GM18951 (cell line): ENCODE measurements at regions not wholly inside any gene's neighbourhood (a gene's known extent, or its start where the extent isn't known, plus 50 kb on each side); places are given as distances from the start of the nearest gene placed in this dataset.
"Not testable (repeated sequence)": the region's sequence is repeated elsewhere in the genome, so short reads cannot be mapped to it uniquely, and the experiment has no call there.

ENCODE experiments used
- POLR2A ChIP-seq: IDR thresholded peaks from 4 replicates; pipeline ENCODE4 v1.6.1; 2011; ENCODE audit warnings: mild to moderate bottlenecking; ENCODE audit not compliant: insufficient read length, insufficient read depth; ENCODE audit errors: extremely low read depth
- in situ Hi-C: fragments of 300-500 bp; cut with MboI; formaldehyde crosslinking; loops from one replicate; pipeline ENCODE4 v1.12.0; 2022; ENCODE audit warnings: low sequenced_read_pairs, mixed read lengths, inconsistent platforms; ENCODE audit not compliant: unreplicated experiment

- in situ Hi-C loops = no loop called here
Measured at GRCh38 chr5:42962124-42962523, 78.0 kb downstream of the ANXA2R start.

GRCh38 chr5:42960506-42960905 is 79.6 kb downstream of the ANXA2R start:
- in situ Hi-C loops = no loop called here
- no peak for TF ChIP-seq POLR2A

More at GRCh38 chr5:42962124-42962523, 78.0 kb downstream of the ANXA2R start:
- no peak for TF ChIP-seq POLR2A

GRCh38 chr5:42956551-42956950 is 83.6 kb downstream of the ANXA2R start:
- in situ Hi-C loops = no loop called here
- TF ChIP-seq POLR2A = no peak

DNA sequence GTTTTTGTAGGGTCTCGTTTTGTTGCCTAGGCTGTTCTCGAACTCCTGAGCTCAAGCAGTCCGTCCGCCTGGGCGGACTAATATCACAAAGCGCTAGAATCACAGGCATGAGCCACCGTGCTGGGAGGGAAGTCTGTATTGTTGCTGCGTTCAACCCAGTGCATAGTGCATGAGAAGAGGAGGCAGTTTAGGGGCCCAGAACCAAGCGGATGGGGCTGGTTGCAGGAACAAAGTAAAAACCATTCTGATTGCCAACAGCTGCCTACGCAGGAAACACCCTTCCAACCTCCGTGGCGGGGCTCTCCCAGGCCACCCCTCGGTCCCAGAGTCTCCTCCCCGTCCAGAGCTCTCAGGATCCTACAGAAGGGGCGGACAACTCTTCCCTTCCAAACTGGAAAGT is 87.1 kb downstream of the ANXA2R start:
- TF ChIP-seq POLR2A = no peak
- in situ Hi-C loops = no loop called here

GRCh38 chr5:42952578-42952974 is 87.5 kb downstream of the ANXA2R start:
- no peak for TF ChIP-seq POLR2A
- in situ Hi-C loops = no loop called here

DNA sequence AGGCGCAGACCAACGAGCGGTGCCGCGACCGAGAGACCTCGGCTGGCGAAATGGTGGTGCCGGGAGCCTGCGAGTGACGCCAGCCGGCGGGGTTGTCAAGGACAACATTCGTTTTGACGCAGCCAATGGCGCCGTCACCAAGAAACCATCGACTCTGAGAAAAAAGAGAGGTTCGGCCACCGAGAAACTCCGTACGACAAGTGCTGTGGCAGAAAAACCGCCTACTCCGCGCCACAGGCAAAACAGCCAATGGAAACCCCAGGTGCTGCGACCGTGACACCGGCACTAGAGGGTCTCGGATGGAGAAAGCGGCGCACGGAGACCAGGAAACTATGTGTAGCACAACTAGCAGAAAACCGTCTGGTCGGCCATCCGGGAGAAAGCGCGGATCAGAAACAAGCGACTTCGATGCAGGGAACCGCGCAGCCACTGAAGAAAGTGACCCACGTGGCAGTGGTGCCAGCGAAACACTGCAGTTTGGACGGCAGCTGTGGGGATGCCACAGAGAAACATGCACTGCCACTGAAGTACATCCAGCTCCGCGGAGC is 88.8 kb downstream of the ANXA2R start:
- peak; percentile 20 for TF ChIP-seq POLR2A
- in situ Hi-C loops = no loop called here

DNA sequence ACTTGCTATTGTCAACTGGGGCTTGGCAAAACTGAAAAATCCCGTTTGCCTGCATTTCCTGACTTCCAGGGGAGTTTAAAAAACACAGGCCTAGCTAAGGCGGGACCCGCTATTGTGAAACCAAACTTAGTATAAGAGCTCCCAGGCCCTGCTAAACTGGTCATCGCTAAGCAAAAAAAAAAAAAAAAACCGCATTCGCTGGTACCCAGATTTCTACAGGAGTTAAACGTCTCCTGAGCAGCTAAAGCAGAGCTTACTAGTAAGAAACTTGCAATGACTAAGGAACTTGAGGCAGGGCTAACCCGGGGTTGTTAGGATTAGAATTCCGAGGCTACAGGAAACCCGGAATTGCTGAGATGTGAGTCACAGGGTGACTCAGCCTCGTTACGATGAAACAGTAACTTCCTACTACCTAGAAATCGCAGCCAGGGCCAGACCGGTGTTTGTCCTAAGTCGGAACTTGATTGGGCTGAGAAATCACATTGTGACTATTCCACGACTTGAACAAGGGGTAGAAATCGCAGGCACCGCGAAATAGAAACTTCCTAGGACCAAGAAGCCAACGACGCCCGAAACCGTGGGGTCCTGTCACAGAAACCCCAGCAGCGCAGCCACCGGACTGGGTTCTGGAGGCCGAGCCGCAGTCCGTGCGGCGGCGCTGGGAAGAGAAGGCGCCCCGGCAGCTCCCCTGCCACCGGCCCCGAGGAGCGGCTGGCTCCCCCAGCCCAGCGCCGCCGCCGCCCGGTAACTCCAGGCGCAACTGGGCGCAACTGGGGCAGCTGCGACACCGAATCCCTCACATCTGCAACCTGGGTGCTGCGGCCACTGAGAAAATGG is 89.4 kb downstream of the ANXA2R start:
- in situ Hi-C loops = no loop called here
- peak; percentile 46 for TF ChIP-seq POLR2A

DNA sequence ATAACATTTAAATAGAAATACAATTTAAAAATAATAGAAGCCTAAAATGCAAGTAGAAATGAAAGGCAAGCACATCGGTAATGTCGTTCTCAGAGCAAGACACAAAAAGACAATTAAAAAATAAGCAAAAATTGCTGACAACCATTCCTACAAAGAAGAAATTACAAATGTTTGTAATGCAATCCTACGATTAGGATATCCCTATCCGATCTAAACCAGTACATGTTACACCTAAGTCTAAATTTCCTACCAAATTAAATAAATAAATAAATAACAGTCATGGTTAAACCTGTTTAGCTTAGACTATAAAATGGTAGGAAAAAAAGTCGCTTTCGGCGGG is 90.0 kb downstream of the ANXA2R start:
- no peak for TF ChIP-seq POLR2A
- in situ Hi-C loops = no loop called here

DNA sequence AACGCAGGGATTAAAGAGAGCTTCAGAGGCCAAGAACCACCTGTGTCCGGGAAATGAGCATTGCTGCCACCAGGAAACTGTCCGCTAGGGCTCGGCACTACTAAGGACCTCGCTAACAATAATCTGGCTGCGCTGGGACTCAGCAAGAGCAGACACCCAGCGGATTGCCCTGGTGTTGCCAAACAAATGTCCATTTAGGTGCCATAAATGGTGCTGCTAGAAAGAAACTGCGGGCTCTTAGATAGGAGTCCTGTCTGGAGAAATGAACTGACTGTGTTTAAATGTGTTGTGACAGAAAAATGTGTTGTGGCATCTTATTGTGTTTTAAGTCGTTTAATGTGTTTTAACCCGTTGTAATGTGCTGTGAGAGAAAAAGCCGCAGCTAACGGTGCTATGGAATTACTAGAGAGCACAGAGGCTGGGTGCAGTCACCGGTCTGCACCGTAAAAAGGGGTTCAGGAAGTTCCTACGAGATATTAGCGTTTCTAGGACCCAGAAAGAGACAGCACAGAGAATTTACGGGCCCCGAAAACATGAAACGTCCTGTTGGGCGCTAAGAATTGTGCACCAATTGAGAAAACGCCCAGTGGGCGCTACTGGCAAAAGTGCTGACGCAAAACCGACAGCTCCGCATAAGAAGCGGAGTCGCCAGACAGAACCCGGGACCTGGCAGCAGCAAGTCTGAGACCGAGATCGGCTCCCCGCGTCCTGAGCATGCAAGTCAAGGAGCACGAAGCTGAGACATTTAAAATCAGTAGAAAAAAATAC is 90.6 kb downstream of the ANXA2R start:
- TF ChIP-seq POLR2A = peak; percentile 1
- in situ Hi-C loops = no loop called here

- TF ChIP-seq POLR2A = peak; percentile 7
- in situ Hi-C loops = no loop called here
Measured at GRCh38 chr5:42948961-42949347, 91.2 kb downstream of the ANXA2R start.

DNA sequence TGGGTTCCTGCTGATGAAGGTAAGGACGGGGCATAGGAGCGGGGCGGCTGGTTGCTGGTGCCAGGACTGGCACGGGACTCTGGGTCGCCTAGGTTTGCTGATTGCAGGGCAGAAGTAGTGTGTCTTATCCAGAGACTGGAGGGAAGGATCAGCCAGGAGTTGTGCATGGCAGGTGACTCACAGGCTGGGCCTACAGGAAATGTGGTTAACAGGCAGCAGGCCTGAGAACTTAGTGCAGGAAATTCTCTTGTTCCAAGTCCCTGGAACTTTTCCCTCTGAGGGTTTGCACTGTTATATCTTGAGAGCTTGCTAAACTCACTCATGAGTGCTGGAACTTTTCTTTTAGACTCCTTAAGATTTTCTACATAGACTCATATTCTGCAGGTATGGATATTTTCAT is 95.1 kb downstream of the ANXA2R start:
- no peak for TF ChIP-seq POLR2A
- in situ Hi-C loops = no loop called here

- TF ChIP-seq POLR2A = no peak
- in situ Hi-C loops = no loop called here
Measured at GRCh38 chr5:42943931-42944631, 96.0 kb downstream of the ANXA2R start.

DNA sequence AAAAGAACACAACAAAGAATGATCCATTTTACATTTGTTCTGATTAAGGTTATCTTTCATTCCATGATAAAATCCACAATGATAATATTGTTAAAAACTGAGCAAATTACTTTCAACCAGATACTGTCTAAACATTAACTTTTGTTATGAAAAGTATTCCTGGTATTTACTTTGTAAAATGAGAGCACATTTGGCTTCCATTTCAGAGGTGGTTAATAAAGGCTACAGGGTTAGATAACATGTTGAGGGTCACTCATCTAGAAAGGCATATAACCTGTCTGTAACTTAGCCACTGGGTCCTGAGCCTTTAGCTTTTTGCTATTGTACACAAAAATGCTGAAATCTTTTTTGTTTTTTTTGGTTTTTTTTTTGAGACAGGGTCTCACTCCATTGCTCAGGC is 99.3 kb downstream of the ANXA2R start:
- TF ChIP-seq POLR2A = no peak
- in situ Hi-C loops = no loop called here

DNA sequence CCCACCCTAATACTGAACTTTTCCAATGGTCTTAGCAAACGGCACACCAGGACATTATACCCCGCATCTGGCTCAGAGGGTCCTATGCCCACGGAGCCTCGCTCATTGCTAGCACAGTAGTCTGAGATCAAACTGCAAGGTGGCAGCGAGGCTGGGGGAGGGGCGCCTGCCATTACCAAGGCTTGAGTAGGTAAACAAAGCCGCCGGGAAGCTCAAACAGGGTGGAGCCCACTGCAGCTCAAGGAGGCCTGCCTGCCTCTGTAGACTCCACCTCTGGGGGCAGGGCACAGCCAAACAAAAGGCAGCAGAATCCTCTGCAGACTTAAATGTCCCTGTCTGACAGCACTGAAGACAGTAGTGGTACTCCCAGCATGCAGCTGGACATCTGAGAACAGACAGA is 108.1 kb downstream of the ANXA2R start:
- in situ Hi-C loops = not testable (repeated sequence)

- in situ Hi-C loops = not testable (repeated sequence)
Measured at GRCh38 chr5:42931451-42931850, 108.7 kb downstream of the ANXA2R start.
